H1 (cell line): ENCODE measurements at regions not wholly inside any gene's neighbourhood (a gene's known extent, or its start where the extent isn't known, plus 50 kb on each side); places are given as distances from the start of the nearest gene placed in this dataset.

Experiments used
- CTCF ChIA-PET: fragments of 300-600 bp; sonication (Branson Sonifier 250); formaldehyde crosslinking; loops from one replicate; lab custom pipeline; 2021; ENCODE audit not compliant: partially characterized antibody; lab: Charles Lee
- POLR2A ChIA-PET: fragments of 300-600 bp; sonication (Branson Sonifier 250); formaldehyde crosslinking; loops from one replicate; lab custom pipeline; 2021; ENCODE audit warnings: inconsistent platforms; ENCODE audit not compliant: partially characterized antibody; lab: Charles Lee
- DNase-seq, 2 experiments: peaks; one replicate each; pipeline versions ENCODE4 v3.0.0 to v3.0.0-alpha.2; 2010 to 2022; ENCODE audit warnings: low spot score in 2 of 2, low read depth in 1 of 2, mixed read lengths in 1 of 2
- FAIRE-seq: peaks from 2 replicates; lab custom pipeline; 2011; peaks lifted over from hg19 to GRCh38; lab: Jason Lieb, UNC
- H2AFZ ChIP-seq: 2 replicates; pipeline ENCODE4 v1.8.1; 2012; ENCODE audit warnings: low read length, inconsistent platforms
- H2AK5ac ChIP-seq: 2 replicates; pipeline ENCODE4 v1.6.1; 2013; ENCODE audit warnings: low read depth, low read length
- H2BK120ac ChIP-seq: replicated peaks from 2 replicates; pipeline ENCODE3; 2013; ENCODE audit warnings: low read depth, low read length, inconsistent platforms
- H2BK12ac ChIP-seq: 2 replicates; pipeline ENCODE4 v1.6.1; 2013; ENCODE audit warnings: low read depth, low read length
- H2BK15ac ChIP-seq: 2 replicates; pipeline ENCODE4 v1.6.1; 2013; ENCODE audit warnings: low read length
- H2BK20ac ChIP-seq: 2 replicates; pipeline ENCODE4 v1.6.1; 2013; ENCODE audit warnings: low read length
- H2BK5ac ChIP-seq: 2 replicates; pipeline ENCODE4 v1.6.1; 2013; ENCODE audit warnings: low read depth, low read length
- H3K14ac ChIP-seq: 2 replicates; pipeline ENCODE4 v1.6.1; 2013; ENCODE audit warnings: inconsistent platforms; ENCODE audit not compliant: insufficient read length
- H3K18ac ChIP-seq: 2 replicates; pipeline ENCODE4 v1.6.1; 2013; ENCODE audit warnings: low read length; ENCODE audit errors: extremely low read depth
- H3K23ac ChIP-seq: 2 replicates; pipeline ENCODE4 v1.6.1; 2013; ENCODE audit warnings: inconsistent platforms; ENCODE audit not compliant: insufficient read length
- H3K23me2 ChIP-seq: 2 replicates; pipeline ENCODE4 v1.6.1; 2013; ENCODE audit warnings: low read depth, low read length
- H3K27ac ChIP-seq: 2 replicates; pipeline ENCODE4 v1.6.1; 2011; ENCODE audit warnings: low read depth, low read length, inconsistent platforms
- H3K27me3 ChIP-seq, 4 experiments: replicated peaks in 1 of 4; 1 replicate in 1 of 4; 2 replicates in 3 of 4; pipeline versions ENCODE4 v1.6.1 to v1.8.1; 2011 to 2013; ENCODE audit warnings: low read length in 3 of 4, mild to moderate bottlenecking in 3 of 4, inconsistent platforms in 2 of 4, mixed read lengths in 2 of 4, moderate library complexity in 1 of 4; ENCODE audit not compliant: control insufficient read depth in 3 of 4, insufficient read depth in 3 of 4; ENCODE audit errors: extremely low read depth in 1 of 4
- H3K36me3 ChIP-seq, 4 experiments: 2 replicates each; pipeline versions ENCODE4 v1.6.1 to v1.8.1; 2011 to 2013; ENCODE audit warnings: mild to moderate bottlenecking in 4 of 4, low read length in 3 of 4, moderate library complexity in 2 of 4, control low read depth in 1 of 4, inconsistent platforms in 1 of 4; ENCODE audit not compliant: insufficient read depth in 4 of 4, control insufficient read depth in 2 of 4
- H3K4ac ChIP-seq: replicated peaks from 2 replicates; pipeline ENCODE3; 2013; ENCODE audit warnings: low read length, low read depth, mixed read lengths, inconsistent platforms; ENCODE audit not compliant: insufficient read length
- H3K4me1 ChIP-seq, 4 experiments: replicated peaks in 1 of 4; 1 replicate in 1 of 4; 2 replicates in 3 of 4; pipeline versions ENCODE4 v1.6.1 to v1.8.1; 2011 to 2013; ENCODE audit warnings: low read length in 3 of 4, inconsistent platforms in 2 of 4, mixed read lengths in 1 of 4; ENCODE audit not compliant: insufficient read depth in 4 of 4, control insufficient read depth in 3 of 4
- H3K4me2 ChIP-seq, 2 experiments: 2 replicates each; pipeline versions ENCODE4 v1.6.1 to v1.8.1; 2011 to 2013; ENCODE audit warnings: low read depth in 2 of 2, low read length in 2 of 2, control low read depth in 1 of 2, inconsistent platforms in 1 of 2, mild to moderate bottlenecking in 1 of 2; ENCODE audit not compliant: insufficient read depth in 1 of 2
- H3K4me3 ChIP-seq, 4 experiments: fragments of 200-600, 300-600 bp in 1 of 4; sonication (generic), shearing (Covaris generic), sonication (Bioruptor Twin) in 1 of 4; 2 replicates each; pipeline versions ENCODE4 v1.5.1 to v1.8.1; 2011 to 2016; ENCODE audit warnings: low read length in 4 of 4, low read depth in 3 of 4, control low read depth in 2 of 4, inconsistent platforms in 2 of 4, mild to moderate bottlenecking in 2 of 4, mixed read lengths in 1 of 4, moderate library complexity in 1 of 4; ENCODE audit not compliant: insufficient read depth in 2 of 4; ENCODE audit errors: extremely low read depth in 1 of 4
- H3K56ac ChIP-seq: replicated peaks from 2 replicates; pipeline ENCODE3; 2013; ENCODE audit warnings: low read depth, mild to moderate bottlenecking, mixed read lengths, low read length, inconsistent platforms; ENCODE audit not compliant: insufficient read length
- H3K79me1 ChIP-seq: 2 replicates; pipeline ENCODE4 v1.6.1; 2013; ENCODE audit warnings: low read depth, low read length, control low read depth
- H3K79me2 ChIP-seq, 2 experiments: 2 replicates each; pipeline versions ENCODE4 v1.6.1 to v1.8.1; 2012 to 2013; ENCODE audit warnings: low read length in 2 of 2, mild to moderate bottlenecking in 2 of 2, inconsistent platforms in 1 of 2; ENCODE audit not compliant: insufficient read depth in 2 of 2, control insufficient read depth in 1 of 2
- H3K9ac ChIP-seq, 4 experiments: replicated peaks in 1 of 4; 1 replicate in 1 of 4; 2 replicates in 3 of 4; pipeline versions ENCODE4 v1.6.1 to v1.8.1; 2011 to 2013; ENCODE audit warnings: low read depth in 3 of 4, low read length in 3 of 4, control low read depth in 2 of 4, mild to moderate bottlenecking in 2 of 4, moderate library complexity in 2 of 4, inconsistent platforms in 1 of 4; ENCODE audit errors: extremely low read depth in 1 of 4
- H3K9me3 ChIP-seq, 2 experiments: 2 replicates each; pipeline versions ENCODE4 v1.6.1 to v1.8.1; 2012 to 2013; ENCODE audit warnings: mild to moderate bottlenecking in 2 of 2, moderate library complexity in 2 of 2, control low read depth in 1 of 2, inconsistent platforms in 1 of 2, low read depth in 1 of 2, low read length in 1 of 2, mixed read lengths in 1 of 2; ENCODE audit not compliant: insufficient read depth in 2 of 2
- H4K20me1 ChIP-seq, 2 experiments: replicated peaks in 1 of 2; 2 replicates each; pipeline versions ENCODE3 to v1.8.1; 2011 to 2013; ENCODE audit warnings: inconsistent platforms in 2 of 2, low read length in 2 of 2, mild to moderate bottlenecking in 1 of 2; ENCODE audit not compliant: insufficient read depth in 2 of 2, control insufficient read depth in 1 of 2
- H4K5ac ChIP-seq: 2 replicates; pipeline ENCODE4 v1.6.1; 2013; ENCODE audit warnings: low read length, low read depth, mixed read lengths, inconsistent platforms; ENCODE audit not compliant: insufficient read length
- H4K8ac ChIP-seq: 2 replicates; pipeline ENCODE4 v1.8.0; 2013; ENCODE audit warnings: mild to moderate bottlenecking, moderate library complexity, low read length, inconsistent platforms; ENCODE audit not compliant: insufficient read depth; ENCODE audit errors: extremely low read depth
- H4K91ac ChIP-seq: replicated peaks from 2 replicates; pipeline ENCODE3; 2013; ENCODE audit warnings: low read length, mixed read lengths, inconsistent platforms; ENCODE audit not compliant: insufficient read length
- ASH2L ChIP-seq: fragments of 200-600, 300-600 bp; sonication (generic); IDR thresholded peaks from one replicate; pipeline ENCODE4 v1.7.1; 2017; ENCODE audit warnings: low read length
- BACH1 ChIP-seq: IDR thresholded peaks from 2 replicates; pipeline ENCODE4 v1.6.1; 2012; ENCODE audit warnings: low read length, improper control_type of control experiment
- CTBP2 ChIP-seq: IDR thresholded peaks from 2 replicates; pipeline ENCODE4 v1.7.0; 2011; ENCODE audit warnings: borderline replicate concordance, mild to moderate bottlenecking, moderate library complexity, mixed read lengths, low read length; ENCODE audit not compliant: insufficient read depth, insufficient read length
- CTCF ChIP-seq, 3 experiments: IDR thresholded peaks; 1 replicate in 2 of 3; 2 replicates in 1 of 3; pipeline versions ENCODE4 v1.5.1 to v1.6.1; 2011; ENCODE audit warnings: low read length in 3 of 3, mild to moderate bottlenecking in 3 of 3, inconsistent platforms in 2 of 3, low read depth in 1 of 3, moderate library complexity in 1 of 3; ENCODE audit not compliant: insufficient read depth in 1 of 3; ENCODE audit errors: control extremely low read depth in 1 of 3
- HDAC6 ChIP-seq: IDR thresholded peaks from one replicate; pipeline ENCODE4 v1.7.1; 2012; ENCODE audit warnings: low read depth, mild to moderate bottlenecking, inconsistent platforms, low read length, moderate library complexity
- JUND ChIP-seq: IDR thresholded peaks from 2 replicates; pipeline ENCODE4 v1.6.1; 2011; ENCODE audit warnings: mild to moderate bottlenecking, improper control_type of control experiment, low read length
- KDM4A ChIP-seq: IDR thresholded peaks from one replicate; pipeline ENCODE4 v1.7.1; 2012; ENCODE audit warnings: low read depth, mild to moderate bottlenecking, moderate library complexity, low read length, inconsistent platforms; ENCODE audit not compliant: severe bottlenecking
- MAX ChIP-seq: IDR thresholded peaks from 2 replicates; pipeline ENCODE4 v1.6.1; 2012; ENCODE audit warnings: inconsistent platforms
- SIN3A ChIP-seq, 2 experiments: IDR thresholded peaks in 1 of 2; conservative IDR thresholded peaks in 1 of 2; 2 replicates each; pipeline ENCODE4 v1.6.1; 2011 to 2012; ENCODE audit warnings: low read length in 2 of 2, improper control_type of control experiment in 1 of 2, low read depth in 1 of 2, mild to moderate bottlenecking in 1 of 2
- SP4 ChIP-seq: IDR thresholded peaks from 2 replicates; pipeline ENCODE4 v1.6.1; 2012; ENCODE audit warnings: low read length, inconsistent platforms
- YY1 ChIP-seq: IDR thresholded peaks from 2 replicates; pipeline ENCODE4 v1.6.1; 2011; ENCODE audit warnings: low read depth, mild to moderate bottlenecking, low read length
- WGBS, 2 experiments: shearing (Covaris generic) in 1 of 2; methylation state at CpG; one replicate each; pipeline versions ENCODE4 v1.1.6 to v1.1.7; 2013 to 2015; ENCODE audit warnings: low lambda C conversion rate in 2 of 2, mixed read lengths in 2 of 2, inconsistent platforms in 1 of 2, low coverage in 1 of 2, missing lambda C conversion rate in 1 of 2; ENCODE audit not compliant: insufficient replicate concordance in 2 of 2, insufficient coverage in 1 of 2, insufficient read length in 1 of 2; ENCODE audit errors: extremely low coverage in 1 of 2, missing lambda C conversion rate in 1 of 2; 5-methylcytosine and 5-hydroxymethylcytosine counted together

GRCh38 chr12:124629117-124629516, 61.7 kb upstream of the NCOR2 start:
- Histone ChIP-seq H4K5ac (no peak overlapping the region), H3K9me3 (0 out of 4 replicates have a peak, but pooled peaks cover 0 to 2% of the 10 kb centered on the region in 2 experiments), H3K18ac (no peak overlapping the region), H3K23ac (no peak overlapping the region), H3K27ac (no peak overlapping the region), H2AFZ (no peak overlapping the region), H2BK120ac (no peak overlapping the region), H3K23me2 (no peaks in the 10 kb centered on the region), H3K9ac (no peak overlapping the region), H3K36me3 (no peaks in the 10 kb centered on the region), H3K14ac (no peak overlapping the region), H3K79me2 (no peaks in the 10 kb centered on the region), H4K8ac (no peak overlapping the region), H3K4me1 (peaks cover 4 to 12% (median 10%) of the 10 kb centered on the region in 4 experiments), H2BK15ac (no peak overlapping the region), H3K4me3 (no peak overlapping the region), H2BK5ac (no peak overlapping the region), H4K91ac (no peak overlapping the region), H3K79me1 (no peaks in the 10 kb centered on the region), H3K27me3 (no peaks in the 10 kb centered on the region), H2BK20ac (no peak overlapping the region), H3K4me2 (no peak overlapping the region), H2BK12ac (no peak overlapping the region), H4K20me1 (no peaks in the 10 kb centered on the region), H3K56ac (no peak overlapping the region), H2AK5ac (no peak overlapping the region), H3K4ac (no peak overlapping the region)
- no peak for DNase-seq
- POLR2A ChIA-PET = interaction anchor here (0.9 kb wide), 1 partner anchor 20 kb away, joined by 3 read pairs; no protein-coding TSS in a partner anchor
- 93% methylated on average over 5 of the region's 5 CpGs; no CpG with 5 or more reads in 1 of the 2 experiments for WGBS, 2 experiments
- FAIRE-seq = no peak
- CTCF ChIA-PET = no interaction called here
- TF ChIP-seq CTCF (IDR thresholded peaks at IDR 0.05; ENCODE audit: control extremely low read depth in 1 of 3, insufficient read depth in 1 of 3, low read depth in 1 of 3, low read length in 3 of 3) (no peak), SIN3A (conservative IDR thresholded peaks at IDR 0.05 in 1 of 2, IDR thresholded peaks at IDR 0.05 in 1 of 2; ENCODE audit: low read depth in 1 of 2, low read length in 2 of 2) (no peak), JUND (no peak), HDAC6 (no peak), BACH1 (no peak), KDM4A (no peak), ASH2L (no peak), YY1 (no peak), MAX (no peak), CTBP2 (no peak), SP4 (no peak)
